ENCODE measurements at regions not wholly inside any gene's neighbourhood (a gene's known extent, or its start where the extent isn't known, plus 50 kb on each side); places are given as distances from the start of the nearest gene placed in this dataset.

DNA sequence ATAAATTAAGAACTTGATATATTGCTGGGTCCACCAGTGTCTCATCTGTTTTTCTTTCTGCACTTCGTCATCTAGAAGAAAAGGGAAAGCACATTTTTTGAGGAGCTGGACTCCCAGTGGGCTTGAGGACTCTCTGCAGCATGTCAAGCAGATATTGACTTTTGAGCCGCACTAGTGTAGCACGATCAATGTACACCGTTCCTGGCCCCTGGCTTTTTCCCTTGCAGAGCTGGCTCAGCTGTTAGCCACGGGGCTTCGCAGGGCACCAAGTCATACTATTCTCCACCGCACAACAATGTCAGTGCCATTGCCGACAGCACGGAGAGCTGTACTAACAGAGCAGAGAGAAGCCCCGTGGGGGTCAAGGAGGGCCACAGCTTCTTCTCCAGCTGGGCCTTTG lies 235.4 kb upstream of the HABP2 start:
- no peak overlapping the region for H3K4me3 ChIP-seq (ENCODE audit: low read depth, low read length)
- ATAC-seq (ENCODE audit: low read depth in 2 of 2) (no peak), DNase-seq (no peak)
- no peak overlapping the region for H3K4me3 Mint-ChIP-seq
- no peak overlapping the region for H3K27ac ChIP-seq (ENCODE audit: insufficient read depth, low read length, poor library complexity, severe bottlenecking)
- no peaks in the 10 kb centered on the region for H3K4me1 Mint-ChIP-seq
- no peaks in the 10 kb centered on the region for H3K36me3 ChIP-seq (ENCODE audit: control insufficient read depth, insufficient read depth, low read length)
- no peaks in the 10 kb centered on the region for H3K4me1 ChIP-seq (ENCODE audit: control insufficient read depth, insufficient read depth, low read length, poor library complexity, severe bottlenecking)
- no peaks in the 10 kb centered on the region for H3K9me3 ChIP-seq (ENCODE audit: control insufficient read depth in 2 of 2, low read length in 2 of 2)
- no peaks in the 10 kb centered on the region for H3K27me3 ChIP-seq (ENCODE audit: control insufficient read depth, insufficient read depth, low read length)
- no peaks in the 10 kb centered on the region for H3K36me3 Mint-ChIP-seq
- no peak overlapping the region for H3K27ac Mint-ChIP-seq
- H3K9me3 Mint-ChIP-seq: peaks cover 0 to 8% (median 0%) of the 10 kb centered on the region in 7 donors
- H3K27me3 Mint-ChIP-seq: peaks cover 2% of the 10 kb centered on the region

DNA sequence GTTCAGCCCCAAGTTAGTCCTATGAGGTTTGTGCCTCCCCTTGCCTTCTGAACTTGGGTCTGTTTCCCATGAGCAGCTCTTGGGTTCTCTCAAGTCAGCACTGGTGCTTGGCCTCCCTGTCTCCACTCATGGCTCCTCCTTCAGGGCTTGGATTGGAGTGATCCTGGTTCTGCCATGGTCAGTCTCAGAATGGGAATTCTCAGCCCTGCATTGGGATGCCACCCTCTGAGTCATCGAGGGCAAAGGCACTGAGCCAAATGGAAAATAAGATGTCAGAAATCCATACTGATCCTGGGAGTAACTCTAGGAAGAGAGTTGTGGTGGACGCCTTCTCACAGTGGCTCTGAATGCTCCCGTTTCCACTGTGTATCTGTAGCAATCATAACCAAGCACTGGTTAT lies 233.4 kb upstream of the HABP2 start:
- H3K27me3 Mint-ChIP-seq: peaks cover 6% of the 10 kb centered on the region
- peaks cover 0 to 8% (median 2%) of the 10 kb centered on the region in 7 donors for H3K9me3 Mint-ChIP-seq
- ATAC-seq (ENCODE audit: low read depth in 2 of 2) (no peak), DNase-seq (no peak)
- H3K27ac ChIP-seq (ENCODE audit: insufficient read depth, low read length, poor library complexity, severe bottlenecking): no peak overlapping the region
- no peak overlapping the region for H3K4me3 Mint-ChIP-seq
- no peaks in the 10 kb centered on the region for H3K4me1 Mint-ChIP-seq
- H3K4me3 ChIP-seq (ENCODE audit: low read depth, low read length): no peak overlapping the region
- H3K27me3 ChIP-seq (ENCODE audit: control insufficient read depth, insufficient read depth, low read length): no peaks in the 10 kb centered on the region
- no peaks in the 10 kb centered on the region for H3K36me3 Mint-ChIP-seq
- H3K9me3 ChIP-seq (ENCODE audit: control insufficient read depth in 2 of 2, low read length in 2 of 2): no peaks in the 10 kb centered on the region
- H3K27ac Mint-ChIP-seq: no peak overlapping the region
- no peaks in the 10 kb centered on the region for H3K4me1 ChIP-seq (ENCODE audit: control insufficient read depth, insufficient read depth, low read length, poor library complexity, severe bottlenecking)
- H3K36me3 ChIP-seq (ENCODE audit: control insufficient read depth, insufficient read depth, low read length): no peaks in the 10 kb centered on the region

DNA sequence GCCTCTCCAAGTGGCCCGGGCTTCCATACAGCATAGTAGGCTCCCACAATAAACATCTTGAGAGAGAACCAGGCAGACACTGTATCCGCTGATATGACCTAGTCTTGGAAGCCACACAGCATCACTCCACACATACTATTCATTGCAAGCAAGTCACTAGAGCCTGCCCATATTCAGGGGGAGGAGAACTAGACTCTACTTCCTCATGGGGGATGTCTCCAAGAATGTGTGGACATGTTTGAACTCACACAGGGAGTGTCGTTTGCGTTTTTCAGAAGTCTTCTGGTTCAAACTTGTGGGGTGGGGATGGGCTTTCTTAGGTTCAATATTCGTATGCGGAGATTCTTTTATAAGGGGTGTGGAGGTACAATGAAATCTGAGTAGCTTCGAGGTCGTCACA lies 232.6 kb upstream of the HABP2 start:
- no peak overlapping the region for H3K4me3 Mint-ChIP-seq
- no peaks in the 10 kb centered on the region for H3K4me1 Mint-ChIP-seq
- ATAC-seq (ENCODE audit: low read depth in 2 of 2): no peak
- H3K9me3 Mint-ChIP-seq: peaks cover 0 to 8% (median 2%) of the 10 kb centered on the region in 7 donors
- Histone ChIP-seq H3K36me3 (ENCODE audit: control insufficient read depth, insufficient read depth, low read length) (no peaks in the 10 kb centered on the region), H3K9me3 (ENCODE audit: control insufficient read depth in 2 of 2, low read length in 2 of 2) (no peaks in the 10 kb centered on the region), H3K27ac (ENCODE audit: insufficient read depth, low read length, poor library complexity, severe bottlenecking) (no peak overlapping the region), H3K27me3 (ENCODE audit: control insufficient read depth, insufficient read depth, low read length) (no peaks in the 10 kb centered on the region), H3K4me3 (ENCODE audit: low read depth, low read length) (no peak overlapping the region), H3K4me1 (ENCODE audit: control insufficient read depth, insufficient read depth, low read length, poor library complexity, severe bottlenecking) (no peaks in the 10 kb centered on the region)
- DNase-seq: no peak
- no peak overlapping the region for H3K27ac Mint-ChIP-seq
- no peaks in the 10 kb centered on the region for H3K36me3 Mint-ChIP-seq
- peaks cover 6% of the 10 kb centered on the region for H3K27me3 Mint-ChIP-seq

DNA sequence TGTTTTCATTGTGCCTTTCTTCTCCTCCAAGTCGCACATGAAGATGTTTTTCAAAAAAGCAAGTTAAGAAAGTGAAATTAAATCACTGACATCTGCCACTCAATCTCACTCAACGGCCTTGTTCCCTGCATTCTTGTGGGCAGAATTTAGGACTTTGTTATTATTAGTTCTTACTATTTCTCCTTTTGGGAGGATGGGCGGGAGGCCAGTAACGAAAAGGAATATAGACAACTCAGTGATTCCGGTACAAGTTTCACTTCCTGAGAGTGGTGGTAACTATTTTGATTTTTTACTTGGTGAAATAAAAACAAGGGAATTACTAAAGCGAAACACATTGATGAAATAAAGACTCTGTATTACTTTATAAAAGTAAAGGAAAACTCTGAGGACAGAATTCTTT lies 231.9 kb upstream of the HABP2 start:
- no peaks in the 10 kb centered on the region for H3K4me1 Mint-ChIP-seq
- H3K36me3 ChIP-seq (ENCODE audit: control insufficient read depth, insufficient read depth, low read length): no peaks in the 10 kb centered on the region
- DNase-seq: no peak
- H3K4me3 Mint-ChIP-seq: no peak overlapping the region
- no peak overlapping the region for H3K4me3 ChIP-seq (ENCODE audit: low read depth, low read length)
- H3K27me3 ChIP-seq (ENCODE audit: control insufficient read depth, insufficient read depth, low read length): no peaks in the 10 kb centered on the region
- H3K9me3 ChIP-seq (ENCODE audit: control insufficient read depth in 2 of 2, low read length in 2 of 2): no peaks in the 10 kb centered on the region
- peaks cover 6% of the 10 kb centered on the region for H3K27me3 Mint-ChIP-seq
- no peak for ATAC-seq (ENCODE audit: low read depth in 2 of 2)
- no peaks in the 10 kb centered on the region for H3K4me1 ChIP-seq (ENCODE audit: control insufficient read depth, insufficient read depth, low read length, poor library complexity, severe bottlenecking)
- H3K36me3 Mint-ChIP-seq: no peaks in the 10 kb centered on the region
- H3K9me3 Mint-ChIP-seq: peaks cover 0 to 6% (median 2%) of the 10 kb centered on the region in 7 donors
- no peak overlapping the region for H3K27ac ChIP-seq (ENCODE audit: insufficient read depth, low read length, poor library complexity, severe bottlenecking)
- no peak overlapping the region for H3K27ac Mint-ChIP-seq

DNA sequence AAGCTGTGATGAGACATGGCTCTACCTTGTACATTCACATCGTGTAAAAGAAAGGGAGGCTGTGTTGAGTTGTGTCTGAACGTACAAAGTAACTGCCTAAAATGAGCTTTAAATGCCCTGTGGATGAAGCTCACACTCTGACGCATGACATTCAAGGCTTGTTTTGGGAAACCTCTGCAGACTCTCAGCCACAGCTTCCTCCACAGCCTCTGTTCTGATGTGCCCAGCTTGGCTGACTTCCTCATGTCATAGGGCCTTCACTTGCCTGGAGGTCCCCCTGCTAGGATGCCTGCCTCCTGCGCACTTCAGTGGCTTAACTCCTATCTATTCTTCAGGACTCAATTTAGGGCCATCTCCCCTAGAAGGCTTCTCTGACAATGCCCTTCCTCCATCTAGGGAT lies 230.0 kb upstream of the HABP2 start:
- Histone ChIP-seq H3K4me1 (ENCODE audit: control insufficient read depth, insufficient read depth, low read length, poor library complexity, severe bottlenecking) (no peaks in the 10 kb centered on the region), H3K4me3 (ENCODE audit: low read depth, low read length) (no peak overlapping the region), H3K9me3 (ENCODE audit: control insufficient read depth in 2 of 2, low read length in 2 of 2) (no peaks in the 10 kb centered on the region), H3K27ac (ENCODE audit: insufficient read depth, low read length, poor library complexity, severe bottlenecking) (no peak overlapping the region), H3K36me3 (ENCODE audit: control insufficient read depth, insufficient read depth, low read length) (no peaks in the 10 kb centered on the region), H3K27me3 (ENCODE audit: control insufficient read depth, insufficient read depth, low read length) (no peaks in the 10 kb centered on the region)
- Mint-ChIP-seq H3K27ac (no peak overlapping the region), H3K36me3 (no peaks in the 10 kb centered on the region), H3K4me1 (no peaks in the 10 kb centered on the region), H3K4me3 (no peak overlapping the region), H3K27me3 (peaks cover 6% of the 10 kb centered on the region), H3K9me3 (peaks cover 0 to 6% (median 0%) of the 10 kb centered on the region in 7 donors)
- no peak for DNase-seq
- peak in 1 of 2 donors; percentile 45 for ATAC-seq (ENCODE audit: low read depth in 2 of 2)

DNA sequence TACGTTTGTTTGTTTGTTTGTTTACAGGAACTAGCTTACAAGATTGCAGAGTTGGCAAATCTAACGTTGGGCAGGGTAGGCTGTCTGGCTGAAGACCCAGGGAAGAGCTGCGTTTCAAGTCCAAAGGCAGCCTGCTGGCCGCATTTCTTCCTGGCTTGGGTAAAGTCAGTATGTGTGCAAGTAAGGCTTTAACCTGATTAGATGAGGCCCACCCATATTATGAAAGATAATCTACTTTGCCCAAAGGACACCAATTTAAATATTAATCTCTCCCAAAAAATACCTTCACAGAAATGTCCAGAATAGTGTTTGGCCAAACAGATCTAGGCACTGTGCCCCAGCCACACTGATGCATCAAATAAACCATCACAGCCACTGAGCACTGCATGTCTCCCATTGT lies 228.9 kb upstream of the HABP2 start:
- peaks cover 0 to 2% (median 0%) of the 10 kb centered on the region in 7 donors for H3K9me3 Mint-ChIP-seq

DNA sequence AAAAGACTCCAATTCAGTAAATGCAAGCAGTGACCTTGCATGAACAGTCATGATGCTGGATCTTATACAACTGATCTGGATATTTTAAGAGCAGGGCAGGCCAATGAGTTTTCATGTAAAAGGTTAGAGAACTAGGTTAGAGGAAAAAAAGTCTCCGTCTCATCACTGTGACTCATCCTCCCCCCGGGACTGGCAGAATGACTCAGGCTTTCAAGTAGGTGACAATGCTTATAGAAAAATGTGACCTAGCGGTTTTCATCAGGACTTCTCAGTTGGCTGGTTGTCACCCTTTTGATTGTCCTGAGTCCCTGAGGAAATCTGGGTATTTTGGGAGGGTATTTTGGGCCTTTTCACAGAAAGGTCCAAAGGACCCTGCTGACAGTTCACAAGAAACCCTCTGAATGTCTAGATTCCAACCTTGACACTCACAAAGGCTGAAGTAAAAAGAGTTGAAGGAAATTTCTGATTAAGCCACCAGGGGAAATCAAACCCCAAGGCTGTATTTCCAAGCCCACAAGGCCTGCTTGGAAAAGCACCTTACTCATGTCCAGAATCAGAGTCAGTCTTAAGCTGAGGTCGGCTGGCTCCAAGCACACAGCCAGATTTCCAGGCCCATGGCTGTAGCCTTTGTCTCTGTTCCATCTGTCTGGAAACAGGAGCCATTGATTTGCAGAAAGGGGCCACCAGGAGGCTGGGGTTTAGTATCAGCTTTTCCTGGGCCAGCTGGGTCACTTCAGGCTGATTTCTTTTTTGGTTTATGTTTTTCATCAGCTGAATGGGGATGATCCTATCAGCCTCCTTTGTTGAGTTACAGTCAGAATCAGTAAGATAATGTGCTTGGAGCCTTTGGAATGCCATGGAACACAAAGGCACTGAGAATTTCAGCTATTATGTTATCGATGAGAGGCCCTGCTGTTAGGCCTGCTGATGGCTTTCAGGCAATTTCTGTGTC lies 226.4 kb upstream of the HABP2 start:
- Histone ChIP-seq H3K36me3 (ENCODE audit: control insufficient read depth, insufficient read depth, low read length) (no peaks in the 10 kb centered on the region), H3K4me3 (ENCODE audit: low read depth, low read length) (no peak overlapping the region), H3K4me1 (ENCODE audit: control insufficient read depth, insufficient read depth, low read length, poor library complexity, severe bottlenecking) (no peaks in the 10 kb centered on the region), H3K27me3 (ENCODE audit: control insufficient read depth, insufficient read depth, low read length) (no peaks in the 10 kb centered on the region), H3K27ac (ENCODE audit: insufficient read depth, low read length, poor library complexity, severe bottlenecking) (no peak overlapping the region), H3K9me3 (ENCODE audit: control insufficient read depth in 2 of 2, low read length in 2 of 2) (no peaks in the 10 kb centered on the region)
- no peak overlapping the region for H3K27ac Mint-ChIP-seq
- H3K27me3 Mint-ChIP-seq: peaks cover 6% of the 10 kb centered on the region
- H3K4me1 Mint-ChIP-seq: no peaks in the 10 kb centered on the region
- no peak for ATAC-seq (ENCODE audit: low read depth in 2 of 2)
- no peak overlapping the region for H3K4me3 Mint-ChIP-seq
- DNase-seq: peak in 1 of 3 donors; percentile 14
- peaks cover 0 to 2% (median 0%) of the 10 kb centered on the region in 7 donors for H3K9me3 Mint-ChIP-seq
- no peaks in the 10 kb centered on the region for H3K36me3 Mint-ChIP-seq

More for the DNA sequence above, 228.9 kb upstream of the HABP2 start:
- Mint-ChIP-seq H3K36me3 (no peaks in the 10 kb centered on the region), H3K4me1 (no peaks in the 10 kb centered on the region), H3K27ac (no peak overlapping the region), H3K27me3 (peaks cover 6% of the 10 kb centered on the region), H3K4me3 (no peak overlapping the region)
- Histone ChIP-seq H3K27ac (ENCODE audit: insufficient read depth, low read length, poor library complexity, severe bottlenecking) (no peak overlapping the region), H3K4me1 (ENCODE audit: control insufficient read depth, insufficient read depth, low read length, poor library complexity, severe bottlenecking) (no peaks in the 10 kb centered on the region), H3K9me3 (ENCODE audit: control insufficient read depth in 2 of 2, low read length in 2 of 2) (no peaks in the 10 kb centered on the region), H3K27me3 (ENCODE audit: control insufficient read depth, insufficient read depth, low read length) (no peaks in the 10 kb centered on the region), H3K4me3 (ENCODE audit: low read depth, low read length) (no peak overlapping the region), H3K36me3 (ENCODE audit: control insufficient read depth, insufficient read depth, low read length) (no peaks in the 10 kb centered on the region)
- no peak for ATAC-seq (ENCODE audit: low read depth in 2 of 2)
- no peak for DNase-seq

DNA sequence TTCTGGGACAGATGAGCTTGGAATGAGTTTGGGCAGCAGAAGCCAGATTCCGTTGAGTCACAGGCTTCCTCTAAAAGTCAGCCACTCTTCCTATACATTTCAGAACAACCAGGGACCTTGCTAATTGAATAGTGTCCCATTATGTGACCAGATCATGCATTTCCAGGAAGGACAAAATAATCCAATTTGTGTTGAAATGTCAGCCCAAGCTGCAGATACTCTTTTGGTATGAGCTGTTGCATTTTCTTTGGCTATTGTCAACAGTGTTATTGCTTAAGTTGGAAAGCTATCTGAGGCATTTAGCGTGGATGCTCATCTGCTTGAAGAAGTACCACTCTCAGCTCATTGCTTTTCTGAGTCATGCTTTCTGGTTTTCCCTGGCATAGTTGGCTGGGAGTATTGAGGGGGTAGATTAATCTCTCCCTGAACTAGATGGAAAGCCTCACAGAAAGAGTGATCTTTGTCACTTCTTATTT lies 223.7 kb upstream of the HABP2 start:
- H3K27me3 Mint-ChIP-seq: peaks cover 3% of the 10 kb centered on the region
- Histone ChIP-seq H3K4me3 (ENCODE audit: low read depth, low read length) (no peak overlapping the region), H3K27me3 (ENCODE audit: control insufficient read depth, insufficient read depth, low read length) (no peaks in the 10 kb centered on the region), H3K9me3 (ENCODE audit: control insufficient read depth in 2 of 2, low read length in 2 of 2) (no peaks in the 10 kb centered on the region), H3K36me3 (ENCODE audit: control insufficient read depth, insufficient read depth, low read length) (no peaks in the 10 kb centered on the region), H3K27ac (ENCODE audit: insufficient read depth, low read length, poor library complexity, severe bottlenecking) (no peak overlapping the region), H3K4me1 (ENCODE audit: control insufficient read depth, insufficient read depth, low read length, poor library complexity, severe bottlenecking) (no peaks in the 10 kb centered on the region)
- H3K27ac Mint-ChIP-seq: no peak overlapping the region
- ATAC-seq (ENCODE audit: low read depth in 2 of 2) (no peak), DNase-seq (no peak)
- peaks cover 0 to 8% (median 0%) of the 10 kb centered on the region in 7 donors for H3K9me3 Mint-ChIP-seq
- no peaks in the 10 kb centered on the region for H3K36me3 Mint-ChIP-seq
- H3K4me3 Mint-ChIP-seq: no peak overlapping the region
- H3K4me1 Mint-ChIP-seq: no peaks in the 10 kb centered on the region
